NCI-H345 treated with DMSO at 0.1 percent for 48 hours (cell line): ENCODE measurements at regions not wholly inside any gene's neighbourhood (a gene's known extent, or its start where the extent isn't known, plus 50 kb on each side); places are given as distances from the start of the nearest gene placed in this dataset.

Experiments used
- DNase-seq: peaks from one replicate; lab custom pipeline; 2025; ENCODE audit not compliant: unreplicated experiment; lab: John Stamatoyannopoulos, UW

DNA sequence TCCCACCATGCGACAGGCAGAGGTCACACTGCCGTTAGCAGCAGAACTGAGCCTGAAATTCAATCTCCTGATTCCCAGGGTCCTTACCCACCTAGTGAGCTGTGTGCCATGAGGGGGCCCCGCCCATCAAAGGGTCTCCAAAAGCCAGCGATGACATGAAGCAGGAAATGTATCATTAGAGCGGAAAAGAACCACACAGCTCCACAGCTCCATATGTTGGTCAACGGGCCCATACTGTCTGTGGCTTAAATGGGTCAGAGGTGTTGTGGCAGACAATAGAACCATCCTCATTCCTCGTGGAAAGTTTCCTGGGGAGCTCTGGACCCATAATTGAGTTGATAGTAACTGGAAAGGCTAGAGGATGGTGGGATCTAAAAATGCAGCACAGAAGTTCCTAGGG lies 68.1 kb upstream of the PODXL start:
- no peak for DNase-seq

DNA sequence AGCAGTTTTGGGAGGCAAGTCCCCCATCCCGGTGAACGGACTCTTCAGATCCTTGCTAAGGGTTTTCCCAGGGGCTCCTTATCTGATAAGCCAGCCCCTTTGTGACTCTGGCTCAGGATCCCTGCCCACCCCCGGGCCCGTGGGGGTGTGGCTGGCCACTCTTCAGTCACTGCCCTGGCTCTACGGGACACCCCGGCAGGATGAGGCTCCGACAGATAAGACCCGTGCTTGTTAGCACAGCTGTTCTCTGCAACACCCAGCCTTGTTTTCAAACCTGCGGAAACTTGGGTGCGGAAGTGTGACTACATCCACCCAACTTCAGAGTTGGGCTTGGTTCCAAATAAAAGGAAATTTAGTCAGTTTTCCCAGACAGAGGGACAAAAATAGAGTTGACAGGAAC lies 66.7 kb upstream of the PODXL start:
- DNase-seq, result no peak

DNA sequence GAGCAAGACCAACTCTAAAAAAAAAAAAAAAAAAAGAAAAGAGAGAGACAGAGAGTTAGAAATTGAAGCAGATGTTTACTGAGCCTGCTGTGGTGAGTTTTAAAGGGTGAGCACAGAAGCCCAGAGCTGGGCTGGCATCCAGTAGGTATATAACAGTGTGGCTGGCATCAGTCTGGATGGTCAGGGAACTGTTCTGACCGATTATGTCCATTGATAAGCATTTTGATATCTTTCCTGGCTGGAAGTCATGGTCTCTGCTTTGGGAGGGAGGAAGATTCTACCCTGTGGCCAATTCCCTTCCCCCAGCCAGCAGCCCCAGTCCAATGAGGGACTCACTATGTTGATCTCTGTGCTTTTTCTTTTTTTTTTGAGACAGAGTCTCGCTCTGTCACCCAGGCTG lies 65.2 kb upstream of the PODXL start:
- DNase-seq, result no peak

DNA sequence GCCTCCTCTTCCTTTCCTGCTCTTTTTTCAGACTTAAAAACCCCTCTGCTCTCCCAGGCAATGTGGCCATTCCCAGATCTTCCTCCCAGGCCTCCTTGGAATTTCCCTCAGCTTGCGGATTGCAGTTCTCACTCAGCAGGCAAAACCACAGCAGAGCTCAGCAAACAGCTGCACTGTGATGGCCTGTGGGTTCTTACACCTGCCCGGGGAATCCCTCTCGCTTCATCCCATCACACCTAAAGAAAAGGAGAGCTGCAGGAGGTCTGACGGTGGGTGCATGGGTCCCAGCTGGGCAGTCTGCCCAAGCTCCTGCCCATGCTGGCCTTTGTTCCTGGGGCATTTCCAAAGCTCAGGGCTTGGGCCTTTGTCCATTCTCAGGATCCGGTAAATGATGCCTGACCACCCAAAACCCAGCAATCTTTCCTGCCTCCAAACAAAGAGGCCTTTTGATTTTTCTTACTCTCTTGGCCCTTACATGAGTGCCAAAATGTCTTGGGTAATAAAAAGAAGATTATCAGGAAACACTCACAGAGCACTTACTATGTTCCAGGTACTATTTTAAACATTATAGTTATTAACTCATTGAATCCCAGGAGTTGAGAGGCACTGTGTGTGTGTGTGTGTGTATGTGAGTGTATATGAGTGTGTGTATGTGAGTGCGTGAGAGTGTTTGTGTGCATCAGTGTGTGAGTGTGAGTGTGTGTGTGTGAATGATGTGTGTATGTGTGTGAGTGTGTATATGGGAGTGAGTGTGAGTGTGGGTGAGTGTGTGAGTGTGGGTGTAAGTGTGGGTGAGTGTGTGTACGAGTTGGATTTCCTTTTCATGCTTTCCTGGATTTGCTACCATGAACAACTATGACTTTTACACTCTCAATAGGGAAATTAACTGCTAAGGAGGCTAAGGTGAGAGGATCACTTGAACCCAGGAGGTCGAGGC lies 64.5 kb upstream of the PODXL start:
- DNase-seq, result no peak

DNA sequence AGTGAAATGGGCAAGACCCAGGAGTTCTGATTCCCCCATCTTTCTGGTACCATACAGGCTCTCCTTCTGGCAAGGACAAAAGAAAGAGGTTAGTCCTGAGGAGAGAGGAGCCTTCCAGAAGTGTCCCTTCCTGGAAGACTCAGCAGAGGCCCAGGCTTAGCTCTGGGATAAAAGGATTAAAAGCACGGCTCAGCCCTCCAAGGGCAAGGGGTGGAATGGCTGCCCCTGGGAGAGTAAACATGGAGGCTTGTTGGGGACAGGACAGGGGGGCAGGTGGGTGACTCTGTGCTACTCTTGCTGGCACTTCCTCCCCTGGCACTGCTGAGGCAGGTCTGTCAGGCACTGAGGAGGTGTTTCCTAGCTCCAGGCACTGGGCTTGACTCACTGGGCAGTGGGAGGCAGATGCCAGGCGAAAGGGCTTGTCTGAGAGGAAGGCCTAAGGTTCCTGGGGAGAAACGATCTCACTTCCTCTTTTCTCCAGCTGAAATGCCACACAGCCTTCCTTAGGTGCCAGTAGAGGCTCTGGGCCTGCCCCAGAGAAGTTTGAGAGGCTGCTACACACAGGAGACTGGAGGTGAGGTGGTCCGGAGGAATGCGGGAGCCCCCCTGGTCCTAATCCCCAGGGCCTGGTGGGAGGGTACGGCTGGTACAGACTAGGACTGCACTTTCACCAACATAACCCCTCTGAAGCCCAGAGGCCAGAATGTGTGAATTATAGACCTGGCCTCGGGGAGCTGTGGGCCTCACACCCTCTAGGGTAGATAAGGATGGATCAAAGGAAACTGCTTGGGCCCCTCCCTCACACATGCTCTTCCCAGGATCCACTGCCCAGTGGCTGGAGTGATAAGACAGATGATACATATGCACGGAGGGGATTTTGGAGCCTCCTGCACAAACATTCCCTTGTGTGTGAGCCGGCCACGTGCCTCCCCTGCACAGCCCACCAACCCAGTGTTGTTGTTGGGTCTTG lies 63.2 kb upstream of the PODXL start:
- DNase-seq, result no peak

DNA sequence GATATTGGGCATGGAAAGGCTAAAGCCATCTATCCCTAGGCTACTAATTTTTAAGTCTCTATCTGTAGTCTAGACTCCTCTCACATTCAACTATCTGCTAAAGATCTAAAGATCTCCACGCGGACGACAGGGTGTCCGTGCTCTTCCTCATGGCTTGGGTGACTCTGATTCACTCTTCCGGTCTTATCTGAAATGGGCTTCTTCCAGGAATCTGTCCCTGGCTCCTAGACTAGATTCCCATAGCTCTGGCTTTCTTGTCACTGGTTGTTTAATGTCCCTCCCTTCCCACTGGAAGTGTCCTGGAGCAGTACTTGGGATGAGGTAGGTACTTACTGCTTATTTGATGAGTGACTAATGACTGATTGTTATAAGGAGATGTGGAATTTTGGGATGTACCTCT lies 62.0 kb upstream of the PODXL start:
- no peak for DNase-seq

DNA sequence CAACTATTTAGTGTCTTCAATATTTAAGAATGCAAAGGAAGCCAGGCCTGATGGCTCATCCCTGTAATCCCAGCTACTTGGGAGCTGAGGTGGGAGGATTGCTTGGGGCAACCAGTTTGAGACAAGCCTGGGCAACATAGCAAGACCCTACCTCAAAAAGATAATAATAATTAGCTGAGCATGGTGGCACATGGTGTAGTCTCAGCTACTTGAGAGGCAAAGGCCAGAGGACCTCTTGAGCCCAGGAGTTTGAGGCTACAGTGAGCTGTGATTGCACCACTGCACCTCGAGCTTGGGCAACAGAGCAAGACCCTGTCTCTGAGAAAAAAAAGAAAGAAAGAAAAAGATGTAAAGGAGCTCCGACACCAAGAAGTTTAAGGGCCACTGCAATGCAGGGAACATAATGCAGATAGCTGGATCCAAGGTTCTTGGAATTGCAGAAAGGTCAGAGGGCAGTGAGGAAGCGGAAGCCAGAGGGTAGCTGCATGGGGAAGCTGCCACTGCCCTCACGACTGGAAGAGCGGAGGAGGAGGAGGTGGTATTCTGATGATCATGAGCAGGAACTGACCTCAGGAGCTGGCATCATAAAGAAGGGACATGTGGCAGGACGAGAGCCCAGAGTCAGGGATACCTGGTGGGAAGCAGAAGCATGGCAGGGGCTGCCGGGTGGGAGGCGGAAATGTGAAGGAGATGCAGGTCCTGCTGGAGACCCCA lies 60.2 kb upstream of the PODXL start:
- no peak for DNase-seq

DNA sequence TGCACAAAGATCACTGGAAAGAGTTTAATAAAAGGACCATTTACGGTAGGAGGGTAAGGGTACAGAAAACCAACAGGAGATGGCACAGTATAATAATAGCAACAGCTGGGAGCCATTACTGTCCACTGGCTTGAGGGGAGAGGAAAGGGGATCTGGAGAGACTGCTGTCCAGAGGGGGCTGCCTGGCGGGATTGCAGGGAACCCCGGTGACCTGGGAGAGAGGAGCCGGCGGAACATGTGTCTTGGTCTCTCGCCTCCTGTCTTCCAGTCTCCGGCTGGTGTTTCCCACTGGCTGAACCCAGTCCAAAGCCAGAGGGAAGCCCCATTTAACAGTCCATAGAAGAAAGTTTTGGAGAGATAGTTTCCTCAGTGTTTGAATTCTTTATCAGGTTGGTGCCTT lies 57.5 kb upstream of the PODXL start:
- no peak for DNase-seq

DNA sequence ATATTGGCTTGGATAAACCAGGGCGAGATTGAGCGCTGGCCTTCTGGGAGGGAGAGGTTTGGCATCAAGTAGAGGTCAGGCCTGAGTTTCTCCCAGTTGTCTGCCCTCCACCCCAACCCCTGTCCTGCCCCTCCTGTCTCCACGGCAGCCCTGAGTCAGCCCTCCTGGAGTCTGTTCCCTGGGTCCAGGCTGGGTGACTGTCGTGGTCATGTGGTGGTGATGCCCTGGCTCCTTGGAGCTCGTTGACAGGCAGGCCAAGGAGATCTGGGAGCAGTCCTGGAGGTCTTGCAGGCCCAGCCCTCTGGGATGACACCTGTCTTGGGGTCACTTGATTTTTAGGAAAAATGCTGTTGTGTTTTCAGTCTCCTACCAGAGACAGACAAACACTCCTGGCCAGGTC lies 53.6 kb upstream of the PODXL start:
- DNase-seq, result no peak

DNA sequence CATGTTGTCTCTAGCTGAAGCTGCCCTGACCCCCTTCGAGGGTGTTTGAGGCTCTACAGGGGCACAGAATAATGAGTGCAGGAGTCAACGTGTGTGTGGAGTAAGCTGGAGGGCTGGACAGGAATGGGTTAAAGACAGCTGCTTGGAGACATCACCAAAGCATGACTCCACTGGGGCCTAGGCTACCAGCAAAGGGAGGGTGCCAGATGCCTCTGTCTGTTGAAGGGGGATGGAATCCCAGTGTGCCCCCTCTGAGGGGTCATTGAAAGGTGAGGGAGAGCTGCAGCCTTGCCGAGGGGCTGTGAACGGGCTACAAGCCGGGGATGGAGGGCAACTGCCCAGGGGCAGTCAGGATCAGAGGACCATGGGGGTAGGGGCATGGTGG lies 51.7 kb upstream of the PODXL start:
- no peak for DNase-seq

DNA sequence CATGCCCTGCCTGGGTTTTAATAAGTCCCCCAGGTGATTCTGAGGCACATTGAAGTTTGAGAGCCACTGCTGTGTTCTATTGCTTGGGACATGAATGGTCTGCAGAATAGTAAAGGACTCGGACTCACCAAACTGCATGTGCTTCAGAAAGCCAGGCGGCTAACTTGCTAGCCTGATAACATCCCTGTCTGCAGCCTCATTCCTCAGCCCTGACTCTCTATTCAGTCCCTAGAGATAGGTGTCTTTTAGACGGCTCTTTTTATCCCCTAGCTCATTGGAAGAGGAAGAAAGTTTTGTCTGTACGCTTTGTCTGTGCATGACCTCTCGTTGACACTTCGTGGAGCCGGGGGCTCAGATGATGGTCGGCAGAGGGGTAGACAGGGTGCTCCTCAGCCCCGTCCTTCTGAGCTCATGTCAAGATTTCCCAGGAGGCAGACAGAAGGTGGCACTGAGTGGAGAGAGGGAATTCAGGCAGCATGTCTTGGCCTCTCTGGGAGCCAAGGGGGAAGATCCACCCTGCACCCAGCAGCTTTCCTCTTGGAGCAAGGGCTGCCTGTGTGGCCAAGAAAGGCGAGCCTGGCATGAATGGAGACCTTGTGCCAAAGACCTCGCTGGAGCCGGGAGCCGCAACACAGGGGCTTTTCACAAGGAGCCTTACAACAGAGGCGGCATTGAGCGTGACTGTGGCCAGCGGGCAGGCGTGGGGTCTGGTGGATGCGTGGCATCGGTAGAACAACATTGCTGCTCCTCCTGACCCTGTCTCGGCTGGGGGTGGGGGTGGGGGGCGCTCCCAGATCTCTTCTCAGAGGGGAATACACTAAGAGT lies 51.1 kb upstream of the PODXL start:
- DNase-seq, result no peak

DNA sequence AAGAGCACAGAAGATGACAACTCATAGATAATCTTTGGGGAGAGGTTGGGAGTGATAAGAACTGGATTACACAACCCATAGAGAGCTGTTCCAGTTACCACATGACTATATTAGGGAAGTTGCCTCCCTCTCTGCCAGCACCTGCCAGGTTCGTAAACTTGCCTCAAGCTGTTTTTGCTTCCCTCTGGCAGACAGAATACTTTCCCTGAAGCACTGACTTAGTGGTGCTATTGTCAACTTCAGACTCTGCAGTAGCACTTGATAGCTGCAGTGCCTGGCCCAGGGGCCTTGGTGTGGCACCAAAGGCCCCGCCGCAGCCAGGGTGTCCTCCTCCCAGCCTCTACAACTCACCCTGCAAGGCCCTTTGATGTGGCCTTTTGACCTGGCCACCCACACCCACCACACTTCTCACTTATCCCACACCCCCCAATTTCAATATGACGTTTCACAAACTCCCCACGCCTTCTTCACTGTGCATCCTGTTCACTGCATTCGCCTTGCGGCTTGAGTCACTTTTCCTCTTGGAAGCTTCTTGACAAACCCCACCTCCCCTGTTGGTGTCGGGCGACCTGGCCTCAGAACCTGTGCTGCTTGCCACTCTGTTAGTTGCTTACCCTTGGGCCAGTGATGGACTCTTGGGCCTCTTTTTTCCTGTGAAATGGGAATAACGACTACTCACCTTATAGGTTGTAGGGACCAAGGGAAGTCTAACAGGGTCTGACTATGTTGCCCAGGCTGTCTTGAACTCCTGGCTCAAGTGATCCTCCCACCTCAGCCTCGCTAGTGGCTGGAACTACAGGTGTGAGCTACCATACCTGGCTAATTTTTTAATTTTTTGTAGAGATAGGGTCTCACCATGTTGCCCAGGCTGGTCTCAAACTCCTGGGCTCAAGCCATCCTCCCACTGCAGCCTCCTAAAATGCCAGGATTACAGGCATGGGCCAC lies 50.2 kb upstream of the PODXL start:
- DNase-seq, result peak; percentile 72
